ENCODE measurements at regions not wholly inside any gene's neighbourhood (a gene's known extent, or its start where the extent isn't known, plus 50 kb on each side); places are given as distances from the start of the nearest gene placed in this dataset.
"Not testable (repeated sequence)": the region's sequence is repeated elsewhere in the genome, so short reads cannot be mapped to it uniquely, and the experiment has no call there.

DNA sequence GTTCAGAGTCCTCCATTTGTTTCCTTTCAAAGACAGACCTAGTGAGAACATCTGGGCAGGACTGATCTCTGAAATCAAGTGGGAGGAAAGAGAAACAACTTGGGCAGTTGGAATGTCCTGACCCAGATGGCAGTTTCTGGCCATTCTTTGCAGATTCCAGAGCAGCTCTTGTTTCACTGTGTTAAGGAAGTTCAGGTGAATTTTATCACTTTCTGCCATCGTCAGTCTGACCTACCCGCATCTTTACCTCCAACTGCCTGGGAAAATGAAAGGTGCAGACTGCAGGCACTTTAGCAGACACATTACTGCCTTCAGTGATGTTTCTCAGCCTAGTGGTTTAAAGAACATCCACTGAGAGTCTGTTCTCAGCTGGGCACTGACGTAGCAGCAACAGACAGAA is 216.2 kb downstream of the CEP135 start:
- Mint-ChIP-seq H3K27me3 (peaks cover 3% of the 10 kb centered on the region), H3K9me3 (peaks cover 2% of the 10 kb centered on the region), H3K36me3 (no peaks in the 10 kb centered on the region), H3K27ac (no peak overlapping the region), H3K4me1 (no peaks in the 10 kb centered on the region), H3K4me3 (no peak overlapping the region)
- no peak for DNase-seq
- CTCF ChIA-PET: no interaction called here

DNA sequence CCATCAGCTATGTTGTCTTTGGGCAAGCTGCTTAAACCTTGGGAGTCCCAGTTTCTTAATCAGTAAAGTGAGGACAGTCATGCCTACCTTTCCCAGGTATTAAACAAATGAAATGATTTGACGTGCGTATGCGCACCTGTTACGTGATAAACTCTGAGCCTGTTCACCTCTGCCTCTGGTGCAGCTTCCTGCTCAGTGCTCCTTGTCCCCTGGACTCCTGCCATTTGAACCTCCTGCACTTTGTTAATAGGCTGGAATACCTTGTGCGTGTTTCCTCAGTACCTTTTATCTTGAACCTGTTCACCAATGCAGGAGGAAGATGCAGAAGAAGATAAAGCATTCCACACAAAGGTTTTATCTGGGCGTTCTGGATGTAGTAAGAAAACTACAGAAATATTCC is 211.9 kb downstream of the CEP135 start:
- H3K9me3 Mint-ChIP-seq: no peaks in the 10 kb centered on the region
- CTCF ChIA-PET: interaction anchor here (1.7 kb wide), 1 partner anchor 9 kb away, joined by 3 read pairs; no protein-coding TSS in a partner anchor
- H3K27me3 Mint-ChIP-seq: peaks cover 3% of the 10 kb centered on the region
- H3K36me3 Mint-ChIP-seq: no peaks in the 10 kb centered on the region
- no peak overlapping the region for H3K27ac Mint-ChIP-seq
- DNase-seq: no peak
- H3K4me1 Mint-ChIP-seq: no peaks in the 10 kb centered on the region
- no peak overlapping the region for H3K4me3 Mint-ChIP-seq

DNA sequence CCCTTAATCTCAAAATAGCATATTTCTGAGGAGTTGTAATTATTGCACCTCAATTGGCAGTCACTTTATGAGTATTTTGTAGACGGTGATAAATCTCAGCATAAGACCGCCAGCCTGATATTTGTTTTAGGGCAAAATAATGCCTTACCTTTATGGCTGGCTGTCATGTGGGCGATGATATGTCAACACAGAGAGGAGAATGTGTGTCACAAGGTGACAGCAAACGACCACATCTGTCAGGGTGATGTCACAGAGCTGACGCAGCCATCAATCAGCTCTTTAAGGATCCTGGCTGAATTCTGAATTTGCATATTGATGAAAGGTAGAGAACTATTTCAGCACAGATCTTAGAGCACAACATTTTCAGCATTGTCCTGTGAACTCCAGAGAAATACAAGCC is 209.7 kb downstream of the CEP135 start:
- Mint-ChIP-seq H3K27me3 (peaks cover 3% of the 10 kb centered on the region), H3K4me1 (no peaks in the 10 kb centered on the region), H3K27ac (no peak overlapping the region), H3K36me3 (no peaks in the 10 kb centered on the region), H3K4me3 (no peak overlapping the region), H3K9me3 (no peaks in the 10 kb centered on the region)
- no peak for DNase-seq
- CTCF ChIA-PET: no interaction called here

DNA sequence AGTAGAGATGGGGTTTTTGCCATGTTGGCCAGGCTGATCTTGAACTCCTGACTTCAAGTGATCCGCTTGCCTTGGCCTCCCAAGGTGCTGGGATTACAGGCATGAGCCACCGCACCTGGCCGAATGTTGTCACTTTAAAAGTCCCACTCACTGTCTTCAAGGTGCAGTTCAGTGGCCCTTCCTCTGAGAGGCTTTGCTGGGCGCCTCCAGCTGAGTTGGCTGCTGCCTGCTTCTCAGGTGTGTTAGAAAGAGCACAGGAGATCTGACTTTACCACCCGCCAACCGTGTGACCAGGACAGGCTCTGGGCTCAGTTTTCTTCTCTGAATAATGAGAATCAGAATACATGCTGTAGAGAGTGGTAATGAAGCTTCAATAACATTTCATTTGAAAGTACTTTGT is 207.4 kb downstream of the CEP135 start:
- H3K27me3 Mint-ChIP-seq: no peaks in the 10 kb centered on the region
- no peaks in the 10 kb centered on the region for H3K9me3 Mint-ChIP-seq
- H3K27ac Mint-ChIP-seq: no peak overlapping the region
- no peak overlapping the region for H3K4me3 Mint-ChIP-seq
- CTCF ChIA-PET: no interaction called here
- H3K4me1 Mint-ChIP-seq: no peaks in the 10 kb centered on the region
- H3K36me3 Mint-ChIP-seq: no peaks in the 10 kb centered on the region
- no peak for DNase-seq

DNA sequence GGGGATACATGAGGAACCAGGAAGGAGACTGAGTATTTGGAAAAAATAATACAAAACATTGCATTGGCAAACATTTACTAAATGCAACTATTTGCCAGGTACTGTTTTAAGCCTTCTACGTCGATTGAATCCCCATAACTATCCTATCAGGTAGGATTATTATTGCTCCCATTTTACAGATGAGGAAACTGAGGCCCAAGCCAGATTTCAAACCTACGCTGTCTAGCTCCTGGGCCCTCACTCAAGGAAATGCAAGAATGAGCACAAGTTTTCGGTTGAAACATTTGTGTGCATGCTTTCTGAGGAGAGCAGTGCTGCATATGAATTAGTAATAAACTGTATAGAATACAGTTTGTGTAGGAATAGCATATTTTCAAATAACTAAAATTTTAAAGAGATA is 206.7 kb downstream of the CEP135 start:
- no peaks in the 10 kb centered on the region for H3K27me3 Mint-ChIP-seq
- no peaks in the 10 kb centered on the region for H3K4me1 Mint-ChIP-seq
- DNase-seq: no peak
- H3K27ac Mint-ChIP-seq: no peak overlapping the region
- CTCF ChIA-PET: no interaction called here
- H3K9me3 Mint-ChIP-seq: no peaks in the 10 kb centered on the region
- no peaks in the 10 kb centered on the region for H3K36me3 Mint-ChIP-seq
- H3K4me3 Mint-ChIP-seq: no peak overlapping the region

DNA sequence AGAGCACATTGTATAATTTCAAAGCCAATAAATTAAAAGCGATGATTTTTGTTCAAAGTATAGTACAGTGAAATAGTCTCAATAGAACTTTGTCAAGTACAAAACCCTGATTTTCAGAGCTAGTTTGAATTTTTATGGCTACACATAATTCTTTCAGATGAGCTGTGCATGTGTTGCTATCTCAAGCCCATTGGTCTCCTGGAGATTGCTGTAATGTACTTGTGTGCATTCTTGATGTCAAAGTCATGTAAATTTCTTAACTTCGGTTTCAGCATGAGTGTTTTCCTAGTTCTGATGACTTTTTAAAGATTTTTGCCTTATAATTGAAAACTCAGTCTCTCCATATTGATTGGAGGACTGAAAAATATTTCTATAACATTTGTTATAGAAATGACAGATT is 200.8 kb downstream of the CEP135 start:
- Mint-ChIP-seq H3K27me3 (no peaks in the 10 kb centered on the region), H3K9me3 (no peaks in the 10 kb centered on the region), H3K36me3 (no peaks in the 10 kb centered on the region), H3K4me1 (no peaks in the 10 kb centered on the region), H3K27ac (no peak overlapping the region), H3K4me3 (no peak overlapping the region)
- DNase-seq: no peak
- CTCF ChIA-PET: no interaction called here

DNA sequence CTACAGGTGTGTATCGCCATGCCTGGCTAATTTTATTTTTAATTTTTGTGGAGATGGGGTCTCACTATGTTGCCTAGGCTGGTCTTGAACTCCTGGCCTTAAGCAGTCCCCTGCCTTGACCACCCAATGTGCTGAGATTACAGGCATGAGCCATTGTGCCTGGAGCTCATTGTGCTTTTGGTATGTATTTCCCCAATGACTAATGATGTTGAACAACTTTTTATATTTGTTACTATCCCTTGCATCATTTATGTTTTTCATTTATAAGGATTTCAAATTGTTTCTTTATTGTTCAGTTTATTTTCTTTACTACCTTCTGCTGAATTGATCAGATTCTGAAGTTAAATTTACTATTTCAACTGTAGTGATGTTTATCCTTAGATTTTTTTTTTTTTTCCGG is 199.7 kb downstream of the CEP135 start:
- H3K36me3 Mint-ChIP-seq: no peaks in the 10 kb centered on the region
- DNase-seq: no peak
- CTCF ChIA-PET: no interaction called here
- no peak overlapping the region for H3K27ac Mint-ChIP-seq
- no peak overlapping the region for H3K4me3 Mint-ChIP-seq
- H3K27me3 Mint-ChIP-seq: no peaks in the 10 kb centered on the region
- no peaks in the 10 kb centered on the region for H3K9me3 Mint-ChIP-seq
- H3K4me1 Mint-ChIP-seq: no peaks in the 10 kb centered on the region

DNA sequence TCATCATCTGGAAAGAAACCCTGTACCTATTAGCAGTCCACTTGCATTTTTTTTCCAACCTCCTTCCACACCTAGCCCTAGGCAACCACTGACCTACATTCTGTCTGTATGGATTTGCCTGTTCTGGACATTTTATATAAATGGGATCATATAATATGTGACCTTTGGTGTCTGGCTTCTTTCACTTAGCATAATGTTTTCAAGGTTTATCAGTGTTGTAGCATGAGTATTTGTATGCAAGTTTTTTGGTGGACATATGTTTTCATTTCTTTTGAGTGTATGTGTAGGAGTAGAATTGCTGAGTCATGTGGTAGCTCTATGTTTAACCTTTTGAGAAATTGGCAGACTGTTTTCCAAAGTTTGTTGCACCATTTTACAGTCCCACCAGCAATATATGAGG is 198.6 kb downstream of the CEP135 start:
- Mint-ChIP-seq H3K27me3 (no peaks in the 10 kb centered on the region), H3K27ac (no peak overlapping the region), H3K4me1 (no peaks in the 10 kb centered on the region), H3K36me3 (no peaks in the 10 kb centered on the region), H3K4me3 (no peak overlapping the region), H3K9me3 (no peaks in the 10 kb centered on the region)
- CTCF ChIA-PET: no interaction called here
- DNase-seq: no peak

DNA sequence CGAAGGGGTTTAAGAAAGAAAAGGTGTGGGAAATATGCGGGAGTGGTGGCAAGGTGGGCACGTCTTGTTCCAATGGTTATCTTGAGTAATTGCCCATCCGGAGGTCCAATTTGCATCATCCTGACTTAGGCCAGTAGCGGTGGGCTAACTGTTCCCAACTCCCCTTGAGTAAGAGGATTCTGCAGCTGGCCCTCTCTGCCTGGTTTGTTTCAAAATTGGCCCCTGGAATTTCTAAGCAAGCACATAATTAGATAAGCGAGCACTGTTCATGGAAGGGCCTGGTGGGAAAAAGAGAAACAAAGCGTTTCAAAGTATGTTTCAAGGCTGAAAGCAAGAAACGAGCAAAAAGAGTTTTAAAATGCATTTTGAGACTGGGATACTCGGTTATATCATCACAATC is 198.2 kb downstream of the CEP135 start:
- Mint-ChIP-seq H3K27ac (no peak overlapping the region), H3K27me3 (no peaks in the 10 kb centered on the region), H3K9me3 (no peaks in the 10 kb centered on the region), H3K4me3 (no peak overlapping the region), H3K4me1 (no peaks in the 10 kb centered on the region), H3K36me3 (no peaks in the 10 kb centered on the region)
- CTCF ChIA-PET: no interaction called here
- DNase-seq: no peak

DNA sequence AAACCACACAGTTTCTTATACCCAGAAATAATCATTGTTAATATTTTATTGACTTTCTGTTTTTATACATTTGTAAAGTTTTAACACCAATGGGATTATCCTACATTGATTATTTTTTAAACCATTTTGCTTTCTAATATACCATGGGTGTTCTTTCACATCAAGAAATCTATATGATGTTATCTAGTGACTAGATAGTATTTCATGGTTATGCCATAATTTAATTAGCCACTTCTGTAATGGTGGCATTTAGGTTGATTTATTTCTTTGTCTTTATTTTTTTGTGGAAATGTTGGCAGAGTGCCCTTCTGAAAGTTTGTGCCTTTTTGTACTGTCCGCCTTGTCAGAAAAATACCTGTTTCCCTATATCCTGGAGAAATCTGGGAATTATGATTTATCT is 193.3 kb downstream of the CEP135 start:
- Mint-ChIP-seq H3K27ac (no peak overlapping the region), H3K27me3 (peaks cover 10% of the 10 kb centered on the region), H3K4me3 (no peak overlapping the region), H3K4me1 (no peaks in the 10 kb centered on the region), H3K36me3 (no peaks in the 10 kb centered on the region), H3K9me3 (no peaks in the 10 kb centered on the region)
- DNase-seq: no peak
- CTCF ChIA-PET: interaction anchor here (0.7 kb wide), 1 partner anchor 650 kb away, joined by 3 read pairs; no protein-coding TSS in a partner anchor

DNA sequence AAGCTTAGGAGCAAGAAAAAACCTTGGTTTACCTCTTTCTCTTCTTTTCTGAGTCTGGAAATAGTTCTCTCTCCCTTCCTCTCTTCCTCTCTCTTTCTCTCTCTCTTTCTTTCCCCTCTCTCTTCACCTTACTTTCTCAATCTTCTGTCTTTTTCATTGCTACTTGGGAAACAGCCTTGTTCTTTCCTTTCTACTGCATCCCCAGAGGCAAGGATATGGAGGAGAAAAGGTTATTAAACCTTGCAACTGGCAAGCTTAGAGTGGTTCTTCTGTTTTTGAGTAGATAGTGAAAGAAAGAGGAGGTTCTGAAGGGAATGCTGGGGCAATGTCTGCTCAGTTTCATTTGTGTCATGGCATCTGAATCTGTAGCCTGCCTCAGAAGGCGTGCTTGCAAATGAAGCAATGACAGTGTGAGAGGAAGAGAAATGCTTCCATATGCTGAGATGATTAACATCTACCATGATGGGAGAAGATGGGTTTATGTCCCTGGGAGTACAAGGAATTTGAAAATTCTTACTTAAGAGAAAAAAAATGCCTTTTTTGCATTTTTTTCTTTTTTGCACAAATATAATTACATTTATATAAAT is 190.6 kb downstream of the CEP135 start:
- Mint-ChIP-seq H3K27ac (no peak overlapping the region), H3K9me3 (no peaks in the 10 kb centered on the region), H3K4me1 (no peaks in the 10 kb centered on the region), H3K36me3 (no peaks in the 10 kb centered on the region), H3K4me3 (no peak overlapping the region), H3K27me3 (peaks cover 13% of the 10 kb centered on the region)
- no peak for DNase-seq
- CTCF ChIA-PET: no interaction called here

DNA sequence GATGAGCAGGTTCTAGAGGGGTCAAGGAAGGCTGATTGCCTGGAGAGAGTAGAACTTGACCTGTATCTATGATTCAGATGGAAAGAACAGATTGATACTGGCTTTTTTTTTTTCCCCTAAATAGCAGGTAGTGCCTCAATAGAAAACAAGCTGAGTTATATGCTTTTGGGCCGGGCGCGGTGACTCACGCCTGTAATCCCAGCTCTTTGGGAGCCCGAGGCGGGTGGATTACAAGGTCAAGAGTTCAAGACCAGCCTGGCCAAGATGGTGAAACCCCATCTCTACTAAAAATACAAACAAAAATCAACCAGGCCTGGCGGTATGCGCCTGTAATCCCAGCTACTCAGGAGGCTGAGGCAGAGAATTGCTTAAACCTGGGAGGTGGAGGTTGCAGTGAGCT is 186.1 kb downstream of the CEP135 start:
- DNase-seq, CTCF ChIA-PET, H3K4me3 Mint-ChIP-seq, H3K27ac Mint-ChIP-seq, H3K4me1 Mint-ChIP-seq, H3K36me3 Mint-ChIP-seq, H3K9me3 Mint-ChIP-seq: not testable (repeated sequence)
- H3K27me3 Mint-ChIP-seq: peaks cover 10% of the 10 kb centered on the region

DNA sequence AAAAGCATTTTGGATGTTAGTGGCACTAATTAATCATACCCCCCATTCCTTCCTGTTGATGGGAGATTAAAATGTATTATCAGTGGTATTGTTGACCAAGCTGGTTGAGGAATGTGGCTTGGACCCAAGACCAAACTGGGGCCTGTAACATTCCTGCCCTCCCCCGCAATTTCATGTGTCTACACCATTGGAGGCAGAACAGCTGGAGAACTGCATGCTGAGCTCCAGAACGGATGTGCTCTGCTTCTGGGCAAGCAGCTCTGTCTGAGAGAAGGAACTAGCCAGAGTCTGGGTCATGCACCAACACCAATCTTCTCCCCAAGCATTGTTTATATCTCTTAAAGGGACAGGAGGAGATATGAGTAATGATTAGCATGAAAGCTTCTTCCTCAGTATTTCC is 185.5 kb downstream of the CEP135 start:
- CTCF ChIA-PET: interaction anchor here (0.7 kb wide), 1 partner anchor 168 kb away, joined by 5 read pairs; no protein-coding TSS in a partner anchor
- H3K9me3 Mint-ChIP-seq: no peaks in the 10 kb centered on the region

DNA sequence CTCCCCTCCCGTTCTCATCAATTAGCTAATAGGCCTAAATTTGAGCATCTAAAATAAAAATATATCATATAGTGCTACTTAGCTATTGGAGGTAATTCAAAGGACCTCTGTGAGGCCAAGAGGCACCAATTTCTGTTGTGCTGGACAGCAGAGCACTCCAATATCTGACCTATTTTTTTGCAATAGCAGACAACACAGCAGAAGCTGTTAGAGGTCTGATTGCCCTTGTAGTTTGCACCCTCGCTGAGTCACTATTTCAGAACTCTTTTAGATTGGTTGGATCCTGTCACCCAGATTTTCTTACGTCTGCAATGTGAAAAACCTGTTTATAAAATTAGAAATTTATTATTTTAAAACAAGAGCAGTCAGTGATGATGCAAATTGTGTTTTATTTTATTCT is 184.1 kb downstream of the CEP135 start:
- no peaks in the 10 kb centered on the region for H3K9me3 Mint-ChIP-seq
- H3K27me3 Mint-ChIP-seq: peaks cover 6% of the 10 kb centered on the region
- CTCF ChIA-PET: interaction anchor here (1.2 to 1.6 kb wide), 2 partner anchors 11 to 167 kb away, joined by 3 read pairs; no protein-coding TSS in a partner anchor
- no peak for DNase-seq
- no peaks in the 10 kb centered on the region for H3K4me1 Mint-ChIP-seq
- no peaks in the 10 kb centered on the region for H3K36me3 Mint-ChIP-seq
- H3K27ac Mint-ChIP-seq: no peak overlapping the region
- H3K4me3 Mint-ChIP-seq: no peak overlapping the region

More for the DNA sequence above, 185.5 kb downstream of the CEP135 start:
- Mint-ChIP-seq H3K4me1 (no peaks in the 10 kb centered on the region), H3K27ac (no peak overlapping the region), H3K36me3 (no peaks in the 10 kb centered on the region), H3K4me3 (no peak overlapping the region), H3K27me3 (peaks cover 8% of the 10 kb centered on the region)
- no peak for DNase-seq

DNA sequence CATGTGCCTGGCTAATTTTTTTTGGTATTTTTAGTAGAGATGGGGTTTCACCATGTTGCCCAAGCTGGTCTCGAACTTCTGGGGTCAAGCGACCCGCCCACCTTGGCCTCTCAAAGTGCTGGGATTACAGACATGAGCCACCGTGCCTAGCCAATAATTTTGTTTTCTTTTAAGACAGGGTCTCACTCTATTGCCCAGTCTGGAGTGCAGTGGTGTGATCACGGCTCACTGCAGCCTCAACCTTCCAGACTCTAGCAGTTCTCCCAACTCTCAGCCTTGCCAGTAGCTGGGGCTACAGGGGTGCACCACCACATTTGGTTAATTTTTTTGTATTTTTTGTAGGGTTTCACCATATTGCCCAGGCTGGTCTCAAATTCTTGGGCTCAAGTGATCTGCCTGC is 183.4 kb downstream of the CEP135 start:
- H3K27me3 Mint-ChIP-seq, H3K4me3 Mint-ChIP-seq, H3K27ac Mint-ChIP-seq, H3K36me3 Mint-ChIP-seq, H3K9me3 Mint-ChIP-seq, DNase-seq, H3K4me1 Mint-ChIP-seq: not testable (repeated sequence)
- CTCF ChIA-PET: interaction anchor here (1.6 kb wide), 1 partner anchor 10 kb away, joined by 3 read pairs; no protein-coding TSS in a partner anchor

Measured in activated naive CD4-positive, alpha-beta T cell treated with anti-CD3 and anti-CD28 coated beads, Interleukin-2, amount 10 ng/mL, durations not matched to agents 7 days and 5 days (primary cell).